Endothelial cell of umbilical vein (primary cell): ENCODE measurements at regions not wholly inside any gene's neighbourhood (a gene's known extent, or its start where the extent isn't known, plus 50 kb on each side); places are given as distances from the start of the nearest gene placed in this dataset.

Source experiments
- BruUV-seq: library from RNA; stranded (reverse); fragments of 400-500 nt; replicated peaks from 2 replicates; lab custom pipeline; 2021; lab: Mats Ljungman, UMichigan
- CTCF ChIA-PET: fragments of 300-600, 350-600 bp; sonication (Branson Sonifier 250); formaldehyde crosslinking; loops from one replicate; lab custom pipeline; 2021; ENCODE audit warnings: antibody characterized with exemption, inconsistent platforms; lab: Charles Lee
- POLR2A ChIA-PET: fragments of 300-600, 350-600 bp; sonication (Branson Sonifier 250); formaldehyde crosslinking; loops from one replicate; lab custom pipeline; 2021; ENCODE audit warnings: antibody characterized with exemption, inconsistent platforms; lab: Charles Lee
- DNase-seq: peaks from one replicate; pipeline ENCODE4 v3.0.0-alpha.2; 2011; ENCODE audit warnings: low read depth, low spot score
- FAIRE-seq: peaks from 2 replicates; lab custom pipeline; 2011; peaks lifted over from hg19 to GRCh38; lab: Jason Lieb, UNC
- H2AFZ ChIP-seq: 2 replicates; pipeline ENCODE4 v1.6.0; 2012; ENCODE audit warnings: low read depth, low read length, control low read depth, inconsistent platforms
- H3K27ac ChIP-seq: 2 replicates; pipeline ENCODE4 v1.5.1; 2011; ENCODE audit warnings: low read depth, mild to moderate bottlenecking, control low read depth, low read length, moderate library complexity; ENCODE audit not compliant: insufficient read depth
- H3K27me3 ChIP-seq, 2 experiments: 2 replicates each; pipeline versions ENCODE4 v1.6.0 to v1.6.1; 2011; ENCODE audit warnings: low read length in 2 of 2, mixed read lengths in 1 of 2; ENCODE audit not compliant: control insufficient read depth in 2 of 2, insufficient read depth in 2 of 2
- H3K36me3 ChIP-seq, 2 experiments: 2 replicates in 1 of 2; 3 replicates in 1 of 2; pipeline ENCODE4 v1.5.1; 2011; ENCODE audit warnings: low read length in 2 of 2, mild to moderate bottlenecking in 1 of 2, moderate library complexity in 1 of 2; ENCODE audit not compliant: control insufficient read depth in 2 of 2, insufficient read depth in 2 of 2; ENCODE audit errors: extremely low read depth in 1 of 2
- H3K4me1 ChIP-seq: 3 replicates; pipeline ENCODE4 v1.5.1; 2011; ENCODE audit warnings: mild to moderate bottlenecking, low read length; ENCODE audit not compliant: control insufficient read depth, insufficient read depth; ENCODE audit errors: extremely low read depth
- H3K4me2 ChIP-seq: 2 replicates; pipeline ENCODE4 v1.6.1; 2011; ENCODE audit warnings: low read length, control low read depth, mixed read lengths; ENCODE audit not compliant: insufficient read depth
- H3K4me3 ChIP-seq, 3 experiments: fragments of 200-600 bp in 1 of 3; sonication (generic), shearing (Covaris generic) in 1 of 3; replicated peaks in 1 of 3; 2 replicates each; pipeline ENCODE4 v1.5.1; 2011 to 2016; ENCODE audit warnings: control low read depth in 3 of 3, low read length in 3 of 3, mild to moderate bottlenecking in 2 of 3, inconsistent platforms in 1 of 3, low read depth in 1 of 3, moderate library complexity in 1 of 3; ENCODE audit not compliant: insufficient read depth in 1 of 3
- H3K79me2 ChIP-seq: 2 replicates; pipeline ENCODE4 v1.6.0; 2012; ENCODE audit warnings: low read length, inconsistent platforms; ENCODE audit not compliant: control insufficient read depth, insufficient read depth
- H3K9ac ChIP-seq: replicated peaks from 2 replicates; pipeline ENCODE3; 2011; ENCODE audit warnings: low read length, control low read depth; ENCODE audit not compliant: insufficient read depth; ENCODE audit errors: extremely low read depth
- H3K9me1 ChIP-seq: replicated peaks from 3 replicates; pipeline ENCODE4 v1.6.0; 2011; ENCODE audit warnings: mild to moderate bottlenecking, low read length; ENCODE audit not compliant: control insufficient read depth, insufficient read depth; ENCODE audit errors: extremely low read depth
- H3K9me3 ChIP-seq: replicated peaks from 2 replicates; pipeline ENCODE4 v1.5.1; 2012; ENCODE audit warnings: low read length, inconsistent platforms; ENCODE audit not compliant: control insufficient read depth, insufficient read depth
- H4K20me1 ChIP-seq: replicated peaks from 2 replicates; pipeline ENCODE3; 2011; ENCODE audit warnings: mild to moderate bottlenecking, low read length; ENCODE audit not compliant: control insufficient read depth, insufficient read depth; ENCODE audit errors: extremely low read depth
- EZH2 ChIP-seq: IDR thresholded peaks from 2 replicates; pipeline ENCODE4 v1.6.1; 2012; ENCODE audit warnings: borderline replicate concordance, low read depth, mild to moderate bottlenecking, moderate library complexity, low read length, inconsistent platforms; ENCODE audit not compliant: severe bottlenecking
- FOS ChIP-seq: IDR thresholded peaks from 2 replicates; pipeline ENCODE4 v1.6.1; 2011; ENCODE audit warnings: mild to moderate bottlenecking, low read length, moderate library complexity, borderline replicate concordance; ENCODE audit not compliant: insufficient read depth
- GATA2 ChIP-seq: IDR thresholded peaks from 2 replicates; pipeline ENCODE4 v1.7.0; 2011; ENCODE audit warnings: low read depth, mild to moderate bottlenecking, moderate library complexity, mixed read lengths, low read length; ENCODE audit not compliant: insufficient read length, insufficient read depth
- JUN ChIP-seq: IDR thresholded peaks from 2 replicates; pipeline ENCODE4 v1.6.1; 2011; ENCODE audit warnings: borderline replicate concordance, low read depth; ENCODE audit not compliant: insufficient read length, insufficient read depth
- MYC ChIP-seq: IDR thresholded peaks from one replicate; pipeline ENCODE4 v1.6.1; 2011; ENCODE audit warnings: mild to moderate bottlenecking, low read depth, low read length
- POLR2A ChIP-seq: IDR thresholded peaks from 2 replicates; pipeline ENCODE4 v1.6.1; 2012; ENCODE audit warnings: low read depth, mild to moderate bottlenecking, control low read depth, low read length
- POLR2AphosphoS5 ChIP-seq: IDR thresholded peaks from 2 replicates; pipeline ENCODE4 v1.6.1; 2012; ENCODE audit warnings: low read depth, mild to moderate bottlenecking, control low read depth, low read length, moderate library complexity; ENCODE audit not compliant: insufficient read depth
- dilution Hi-C: fragments of 300-500 bp; cut with MboI; formaldehyde crosslinking; loops from one replicate; pipeline ENCODE4 v1.15.0; 2019; ENCODE audit warnings: low sequenced_read_pairs; ENCODE audit not compliant: extremely low pct_ligation_motif_present
- intact Hi-C: fragments of 100-400 bp; cut with micrococcal nuclease; formaldehyde crosslinking; loops from one replicate; pipeline ENCODE4 v1.10.0; 2022
- TF ChIP-seq, protein P1 (sequence below), 2 donors: IDR thresholded peaks; 1 replicate in 1 of 2; 2 replicates in 1 of 2; pipeline ENCODE4 v1.5.1; 2011; ENCODE audit warnings: low read length in 2 of 2, mild to moderate bottlenecking in 2 of 2, moderate library complexity in 2 of 2, control low read depth in 1 of 2, inconsistent platforms in 1 of 2, low read depth in 1 of 2; ENCODE audit not compliant: insufficient read depth in 1 of 2; ENCODE audit errors: extremely low read depth in 1 of 2
- TF ChIP-seq, protein P2 (sequence below): IDR thresholded peaks from 2 replicates; pipeline ENCODE4 v1.6.1; 2011; ENCODE audit not compliant: insufficient read depth, insufficient read length

DNA sequence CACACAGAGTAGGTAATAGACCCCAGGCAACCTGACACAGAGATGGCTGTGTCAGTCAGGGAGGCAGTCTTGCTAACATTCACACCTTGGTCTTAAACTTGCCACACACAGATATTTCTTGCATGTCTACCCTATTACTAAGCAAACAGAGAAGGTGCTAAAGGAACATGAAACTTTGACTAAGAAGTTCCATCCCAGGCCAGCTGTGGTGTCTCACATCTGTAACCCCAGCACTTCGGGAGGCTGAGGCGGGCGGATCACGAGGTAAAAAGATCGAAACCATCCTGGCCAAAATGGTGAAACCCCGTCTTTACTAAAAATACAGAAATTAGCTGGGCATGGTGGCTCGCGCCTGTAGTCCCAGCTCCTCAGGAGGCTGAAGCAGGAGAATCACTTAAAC lies 222.4 kb upstream of the JARID2 start:
- H3K4me1 ChIP-seq: no peaks in the 10 kb centered on the region
- intact Hi-C loops: no loop called here
- no TSS peak for BruUV-seq
- H3K79me2 ChIP-seq: no peaks in the 10 kb centered on the region
- no peak overlapping the region for H3K4me2 ChIP-seq
- H4K20me1 ChIP-seq: no peaks in the 10 kb centered on the region
- POLR2A ChIA-PET: interaction anchor here (0.7 kb wide), 1 partner anchor 206 kb away, joined by 8 read pairs; no protein-coding TSS in a partner anchor
- no peak overlapping the region for H2AFZ ChIP-seq
- CTCF ChIA-PET: no interaction called here
- FAIRE-seq: no peak
- DNase-seq: no peak
- no peak overlapping the region for H3K9ac ChIP-seq
- no peaks in the 10 kb centered on the region for H3K36me3 ChIP-seq
- H3K9me1 ChIP-seq: no peaks in the 10 kb centered on the region
- dilution Hi-C loops: no loop called here
- H3K4me3 ChIP-seq: no peak overlapping the region
- no peak for TF ChIP-seq POLR2A
- no peak for TF ChIP-seq GATA2
- no peak for TF ChIP-seq JUN
- TF ChIP-seq, protein P1, sequence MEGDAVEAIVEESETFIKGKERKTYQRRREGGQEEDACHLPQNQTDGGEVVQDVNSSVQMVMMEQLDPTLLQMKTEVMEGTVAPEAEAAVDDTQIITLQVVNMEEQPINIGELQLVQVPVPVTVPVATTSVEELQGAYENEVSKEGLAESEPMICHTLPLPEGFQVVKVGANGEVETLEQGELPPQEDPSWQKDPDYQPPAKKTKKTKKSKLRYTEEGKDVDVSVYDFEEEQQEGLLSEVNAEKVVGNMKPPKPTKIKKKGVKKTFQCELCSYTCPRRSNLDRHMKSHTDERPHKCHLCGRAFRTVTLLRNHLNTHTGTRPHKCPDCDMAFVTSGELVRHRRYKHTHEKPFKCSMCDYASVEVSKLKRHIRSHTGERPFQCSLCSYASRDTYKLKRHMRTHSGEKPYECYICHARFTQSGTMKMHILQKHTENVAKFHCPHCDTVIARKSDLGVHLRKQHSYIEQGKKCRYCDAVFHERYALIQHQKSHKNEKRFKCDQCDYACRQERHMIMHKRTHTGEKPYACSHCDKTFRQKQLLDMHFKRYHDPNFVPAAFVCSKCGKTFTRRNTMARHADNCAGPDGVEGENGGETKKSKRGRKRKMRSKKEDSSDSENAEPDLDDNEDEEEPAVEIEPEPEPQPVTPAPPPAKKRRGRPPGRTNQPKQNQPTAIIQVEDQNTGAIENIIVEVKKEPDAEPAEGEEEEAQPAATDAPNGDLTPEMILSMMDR (IDR thresholded peaks at IDR 0.05; ENCODE audit: extremely low read depth in 1 of 2, insufficient read depth in 1 of 2, low read depth in 1 of 2, low read length in 2 of 2): no peak
- no peak for TF ChIP-seq MYC
- TF ChIP-seq, protein P2, sequence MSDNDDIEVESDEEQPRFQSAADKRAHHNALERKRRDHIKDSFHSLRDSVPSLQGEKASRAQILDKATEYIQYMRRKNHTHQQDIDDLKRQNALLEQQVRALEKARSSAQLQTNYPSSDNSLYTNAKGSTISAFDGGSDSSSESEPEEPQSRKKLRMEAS: no peak
- no peak for TF ChIP-seq POLR2AphosphoS5
- TF ChIP-seq FOS: no peak
- TF ChIP-seq EZH2: no peak
- H3K27me3 ChIP-seq: no peaks in the 10 kb centered on the region
- H3K27ac ChIP-seq: no peak overlapping the region
- no peaks in the 10 kb centered on the region for H3K9me3 ChIP-seq
